Tibial nerve (tissue), 4 donors: ENCODE measurements at regions not wholly inside any gene's neighbourhood (a gene's known extent, or its start where the extent isn't known, plus 50 kb on each side); places are given as distances from the start of the nearest gene placed in this dataset.

Source experiments
- DNase-seq, 2 donors: peaks; one replicate each; pipeline ENCODE4 v3.0.0-alpha.2; 2019; ENCODE audit warnings: low spot score in 2 of 2
- H3K27ac ChIP-seq, 4 donors: fragments of 200-600 bp; sonication (generic) in 3 of 4; one replicate each; pipeline ENCODE4 v1.5.1; 2017 to 2019; ENCODE audit warnings: mild to moderate bottlenecking in 1 of 4
- H3K27me3 ChIP-seq, 2 donors: fragments of 200-600 bp; sonication (generic) in 1 of 2; one replicate each; pipeline versions ENCODE4 v1.5.1 to v1.6.0; 2017 to 2019
- H3K36me3 ChIP-seq, 3 donors: fragments of 200-600 bp; sonication (generic); one replicate each; pipeline ENCODE4 v1.5.1; 2018 to 2019
- H3K4me1 ChIP-seq, 4 donors: fragments of 200-600 bp; sonication (generic) in 3 of 4; one replicate each; pipeline ENCODE4 v1.5.1; 2017 to 2019
- H3K4me3 ChIP-seq, 4 donors: fragments of 200-600 bp; sonication (generic) in 3 of 4; one replicate each; pipeline ENCODE4 v1.5.1; 2017 to 2019; ENCODE audit warnings: mild to moderate bottlenecking in 1 of 4, moderate library complexity in 1 of 4
- H3K9me3 ChIP-seq, 4 donors: fragments of 200-600 bp; sonication (generic) in 3 of 4; one replicate each; pipeline ENCODE4 v1.5.1; 2017 to 2019
- EP300 ChIP-seq, 2 donors: sonication (generic); formaldehyde crosslinking; IDR thresholded peaks; one replicate each; pipeline ENCODE4 v1.6.1; 2017; ENCODE audit warnings: antibody characterized with exemption in 2 of 2, mild to moderate bottlenecking in 1 of 2
- POLR2A ChIP-seq, 2 donors: fragments of 450-650 bp; IDR thresholded peaks; one replicate each; pipeline ENCODE4 v1.6.1; 2017; ENCODE audit warnings: antibody characterized with exemption in 2 of 2, mild to moderate bottlenecking in 2 of 2, moderate library complexity in 2 of 2
- WGBS, 2 donors: methylation state at CpG; one replicate each; pipeline ENCODE4 v1.1.5; 2018; 5-methylcytosine and 5-hydroxymethylcytosine counted together
- TF ChIP-seq, protein P1 (sequence below), 5 experiments: fragments of 200-600 bp in 3 of 5; fragments of 450-650 bp in 2 of 5; sonication (generic) in 3 of 5; IDR thresholded peaks; one replicate each; pipeline ENCODE4 v1.5.1; 2016 to 2019; ENCODE audit warnings: antibody characterized with exemption in 5 of 5, mild to moderate bottlenecking in 3 of 5, moderate library complexity in 2 of 5

DNA sequence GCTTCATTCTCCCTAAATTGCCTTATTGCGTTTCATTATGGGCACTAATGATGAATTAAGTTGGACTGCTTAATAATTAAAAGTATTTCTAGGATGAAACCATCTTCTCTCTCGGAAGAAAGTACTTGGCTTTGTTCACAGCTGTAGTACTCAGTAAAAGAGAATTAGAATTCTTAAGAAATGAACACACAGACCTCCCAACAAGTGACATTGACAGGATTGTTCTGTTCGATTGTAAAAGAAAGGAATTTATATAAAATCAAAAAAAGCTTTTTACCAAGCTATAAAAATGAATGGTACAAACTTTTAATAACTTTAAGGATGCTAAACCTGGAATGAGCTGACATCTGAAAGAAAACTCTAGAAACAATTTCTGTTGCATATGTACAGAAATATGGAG is 416.4 kb upstream of the THRB start:
- no peak overlapping the region for H3K27ac ChIP-seq
- no peak for DNase-seq
- TF ChIP-seq EP300 (IDR thresholded peaks at IDR 0.05), result no peak
- no peak for TF ChIP-seq POLR2A (IDR thresholded peaks at IDR 0.05)
- TF ChIP-seq, protein P1, sequence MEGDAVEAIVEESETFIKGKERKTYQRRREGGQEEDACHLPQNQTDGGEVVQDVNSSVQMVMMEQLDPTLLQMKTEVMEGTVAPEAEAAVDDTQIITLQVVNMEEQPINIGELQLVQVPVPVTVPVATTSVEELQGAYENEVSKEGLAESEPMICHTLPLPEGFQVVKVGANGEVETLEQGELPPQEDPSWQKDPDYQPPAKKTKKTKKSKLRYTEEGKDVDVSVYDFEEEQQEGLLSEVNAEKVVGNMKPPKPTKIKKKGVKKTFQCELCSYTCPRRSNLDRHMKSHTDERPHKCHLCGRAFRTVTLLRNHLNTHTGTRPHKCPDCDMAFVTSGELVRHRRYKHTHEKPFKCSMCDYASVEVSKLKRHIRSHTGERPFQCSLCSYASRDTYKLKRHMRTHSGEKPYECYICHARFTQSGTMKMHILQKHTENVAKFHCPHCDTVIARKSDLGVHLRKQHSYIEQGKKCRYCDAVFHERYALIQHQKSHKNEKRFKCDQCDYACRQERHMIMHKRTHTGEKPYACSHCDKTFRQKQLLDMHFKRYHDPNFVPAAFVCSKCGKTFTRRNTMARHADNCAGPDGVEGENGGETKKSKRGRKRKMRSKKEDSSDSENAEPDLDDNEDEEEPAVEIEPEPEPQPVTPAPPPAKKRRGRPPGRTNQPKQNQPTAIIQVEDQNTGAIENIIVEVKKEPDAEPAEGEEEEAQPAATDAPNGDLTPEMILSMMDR (IDR thresholded peaks at IDR 0.05), result no peak

DNA sequence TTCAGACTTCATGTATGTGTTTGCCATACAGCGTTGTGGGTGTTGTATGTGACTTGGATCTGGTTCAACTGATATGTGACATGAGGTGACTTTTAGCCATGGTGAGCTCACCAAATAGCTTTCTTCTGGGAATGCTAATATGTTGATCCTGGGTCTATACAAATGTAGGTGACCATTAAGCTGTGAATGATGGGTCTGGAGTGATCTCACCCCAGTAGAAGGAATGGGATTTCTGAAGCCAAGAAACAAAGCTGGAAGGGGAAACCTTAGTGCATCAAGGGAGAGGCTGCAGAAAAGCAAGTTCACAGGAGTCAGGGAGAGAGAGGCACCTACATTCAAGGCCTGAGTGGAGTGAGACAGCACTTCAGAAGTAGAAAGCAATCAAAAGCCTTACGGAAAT is 421.0 kb upstream of the THRB start:
- H3K4me3 ChIP-seq, result no peak overlapping the region
- 86 to 92% methylated on average over 2 of the region's 2 CpGs for WGBS, 2 donors
- no peak for TF ChIP-seq EP300 (IDR thresholded peaks at IDR 0.05)
- TF ChIP-seq, protein P1 (IDR thresholded peaks at IDR 0.05), result no peak
- H3K4me1 ChIP-seq, result no peaks in the 10 kb centered on the region
- no peak overlapping the region for H3K27ac ChIP-seq
- no peaks in the 10 kb centered on the region for H3K27me3 ChIP-seq
- H3K36me3 ChIP-seq, result no peaks in the 10 kb centered on the region
- no peaks in the 10 kb centered on the region for H3K9me3 ChIP-seq
- DNase-seq, result no peak

More for the DNA sequence above, 416.4 kb upstream of the THRB start:
- H3K27me3 ChIP-seq, result no peaks in the 10 kb centered on the region
- H3K9me3 ChIP-seq, result no peaks in the 10 kb centered on the region
- H3K4me3 ChIP-seq, result no peak overlapping the region
- H3K4me1 ChIP-seq, result no peaks in the 10 kb centered on the region
- WGBS, 2 donors, result 53 to 59% methylated on average over 3 of the region's 3 CpGs
- no peaks in the 10 kb centered on the region for H3K36me3 ChIP-seq

DNA sequence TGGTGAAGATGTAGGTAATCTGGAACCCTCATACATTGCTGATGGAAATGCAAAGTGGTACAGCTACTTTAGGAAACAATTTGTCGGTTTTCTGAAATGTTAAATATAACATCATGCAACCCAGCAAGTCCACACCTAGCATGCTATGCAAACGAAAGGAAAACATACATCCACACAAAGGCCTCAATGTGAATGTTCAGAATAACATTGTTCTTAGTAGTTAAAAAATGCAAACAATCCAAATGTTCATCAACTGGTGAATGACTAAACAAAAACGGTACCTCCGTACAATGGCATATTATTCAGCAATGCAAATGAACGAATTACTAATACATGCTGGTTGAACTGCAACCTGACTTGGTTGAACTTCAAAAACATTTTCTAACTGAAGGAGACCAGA is 423.3 kb upstream of the THRB start:
- Histone ChIP-seq H3K27ac (no peak overlapping the region), H3K36me3 (no peaks in the 10 kb centered on the region), H3K9me3 (no peaks in the 10 kb centered on the region), H3K4me1 (no peaks in the 10 kb centered on the region), H3K27me3 (no peaks in the 10 kb centered on the region), H3K4me3 (no peak overlapping the region)
- 80 to 81% methylated on average over 5 of the region's 5 CpGs for WGBS, 2 donors
- DNase-seq, result no peak
- TF ChIP-seq, protein P1 (IDR thresholded peaks at IDR 0.05), result no peak
- no peak for TF ChIP-seq POLR2A (IDR thresholded peaks at IDR 0.05)
- TF ChIP-seq EP300 (IDR thresholded peaks at IDR 0.05), result no peak

DNA sequence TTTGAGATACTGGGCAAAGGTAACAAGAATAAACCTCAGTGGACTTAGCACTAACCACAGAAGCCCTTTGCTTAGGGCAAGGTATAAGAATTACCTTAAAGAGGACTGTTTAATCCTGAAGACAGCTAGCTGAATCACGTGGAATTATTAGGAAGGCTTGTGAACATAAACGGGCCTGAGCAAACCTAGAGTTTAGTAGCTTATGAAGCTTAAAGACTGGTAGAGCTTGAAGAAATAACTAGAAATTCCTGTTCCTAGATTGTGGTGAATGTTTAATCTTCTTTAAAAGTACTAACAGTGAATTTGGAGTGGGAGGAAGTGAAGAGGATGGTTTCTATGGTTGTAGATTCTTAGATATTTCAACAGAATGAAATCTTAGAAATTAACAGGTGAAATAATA is 428.9 kb upstream of the THRB start:
- no peak overlapping the region for H3K4me3 ChIP-seq
- no peak overlapping the region for H3K27ac ChIP-seq
- no peaks in the 10 kb centered on the region for H3K36me3 ChIP-seq
- H3K9me3 ChIP-seq, result no peaks in the 10 kb centered on the region
- no peak for DNase-seq
- TF ChIP-seq POLR2A (IDR thresholded peaks at IDR 0.05) (no peak), EP300 (IDR thresholded peaks at IDR 0.05) (no peak)
- TF ChIP-seq, protein P1 (IDR thresholded peaks at IDR 0.05), result no peak
- no peaks in the 10 kb centered on the region for H3K27me3 ChIP-seq
- H3K4me1 ChIP-seq, result no peaks in the 10 kb centered on the region
- 81 to 84% methylated on average over 2 of the region's 2 CpGs for WGBS, 2 donors

DNA sequence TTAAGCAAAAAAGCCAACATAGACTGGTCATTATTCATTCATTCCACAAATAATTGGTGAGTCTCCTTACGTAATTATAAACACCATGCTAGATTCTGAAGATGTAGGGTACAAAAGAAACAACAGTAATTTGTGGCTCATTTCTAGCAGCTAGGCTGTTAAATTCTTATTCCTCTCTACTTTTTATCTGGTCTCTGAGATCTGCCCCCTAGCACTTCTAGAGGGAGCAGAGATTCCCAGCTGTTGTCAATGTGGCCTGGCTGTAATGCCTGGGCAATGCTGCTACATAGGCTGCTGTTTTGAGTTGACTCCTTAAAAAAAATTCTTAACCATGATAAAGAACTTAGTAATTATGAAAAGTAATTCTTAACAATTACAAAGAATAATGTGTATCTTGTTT is 434.9 kb upstream of the THRB start:
- Histone ChIP-seq H3K27ac (no peak overlapping the region), H3K4me3 (no peak overlapping the region), H3K27me3 (no peaks in the 10 kb centered on the region), H3K4me1 (no peaks in the 10 kb centered on the region), H3K9me3 (no peaks in the 10 kb centered on the region), H3K36me3 (no peaks in the 10 kb centered on the region)
- 93 to 94% methylated on average over 1 of the region's 1 CpG for WGBS, 2 donors
- no peak for DNase-seq
- TF ChIP-seq EP300 (IDR thresholded peaks at IDR 0.05), result no peak
- TF ChIP-seq, protein P1 (IDR thresholded peaks at IDR 0.05), result no peak
- TF ChIP-seq POLR2A (IDR thresholded peaks at IDR 0.05), result no peak
